Mesenchymal stem cell (in vitro differentiated cells and primary cell): ENCODE measurements at regions not wholly inside any gene's neighbourhood (a gene's known extent, or its start where the extent isn't known, plus 50 kb on each side); places are given as distances from the start of the nearest gene placed in this dataset.

Experiments used
- DNase-seq: peaks from one replicate; pipeline ENCODE4 v3.0.0-alpha.2; 2013
- H2AFZ ChIP-seq: one replicate; pipeline ENCODE4 v1.6.1; 2013; ENCODE audit warnings: low read depth, mild to moderate bottlenecking, control low read depth, inconsistent platforms, low read length, moderate library complexity
- H2AK5ac ChIP-seq: 2 replicates; pipeline ENCODE4 v1.6.1; 2013; ENCODE audit warnings: low read length, moderate library complexity, mild to moderate bottlenecking, inconsistent platforms; ENCODE audit not compliant: severe bottlenecking
- H2BK120ac ChIP-seq: one replicate; pipeline ENCODE4 v1.6.1; 2013; ENCODE audit warnings: low read depth, mild to moderate bottlenecking, inconsistent platforms, low read length, moderate library complexity
- H2BK12ac ChIP-seq, 2 experiments: one replicate each; pipeline ENCODE4 v1.6.1; 2013; ENCODE audit warnings: inconsistent platforms in 2 of 2, low read length in 2 of 2, mild to moderate bottlenecking in 2 of 2, moderate library complexity in 2 of 2, control low read depth in 1 of 2
- H2BK15ac ChIP-seq: one replicate; pipeline ENCODE4 v1.6.1; 2013; ENCODE audit warnings: mild to moderate bottlenecking, low read depth, inconsistent platforms; ENCODE audit not compliant: poor library complexity, severe bottlenecking
- H2BK5ac ChIP-seq: 2 replicates; pipeline ENCODE4 v1.6.1; 2013; ENCODE audit warnings: low read depth, mild to moderate bottlenecking, low read length, control low read depth, inconsistent platforms; ENCODE audit not compliant: poor library complexity, severe bottlenecking
- H3K14ac ChIP-seq, 2 experiments: one replicate each; pipeline ENCODE4 v1.6.1; 2013; ENCODE audit warnings: inconsistent platforms in 2 of 2, low read length in 2 of 2, control low read depth in 1 of 2, mild to moderate bottlenecking in 1 of 2, moderate library complexity in 1 of 2
- H3K18ac ChIP-seq, 2 experiments: one replicate each; pipeline ENCODE4 v1.6.1; 2013; ENCODE audit warnings: inconsistent platforms in 2 of 2, low read length in 2 of 2, control low read depth in 1 of 2, low read depth in 1 of 2, mild to moderate bottlenecking in 1 of 2
- H3K23ac ChIP-seq, 2 experiments: one replicate each; pipeline ENCODE4 v1.6.1; 2013; ENCODE audit warnings: inconsistent platforms in 2 of 2, low read length in 2 of 2, mild to moderate bottlenecking in 2 of 2, moderate library complexity in 2 of 2, control low read depth in 1 of 2
- H3K27ac ChIP-seq: 2 replicates; pipeline ENCODE4 v1.5.1; 2013; ENCODE audit warnings: mild to moderate bottlenecking, moderate library complexity, low read length, control low read depth, inconsistent platforms; ENCODE audit not compliant: poor library complexity, severe bottlenecking
- H3K27me3 ChIP-seq, 2 experiments: 2 replicates each; pipeline versions ENCODE4 v1.6.1 to v1.7.0; 2013; ENCODE audit warnings: low read length in 2 of 2, mild to moderate bottlenecking in 2 of 2, moderate library complexity in 2 of 2, control low read depth in 1 of 2, inconsistent platforms in 1 of 2; ENCODE audit not compliant: control insufficient read depth in 1 of 2, insufficient read depth in 1 of 2
- H3K36me3 ChIP-seq, 2 experiments: 2 replicates each; pipeline versions ENCODE4 v1.6.1 to v1.7.0; 2013; ENCODE audit warnings: low read length in 2 of 2, control low read depth in 1 of 2, inconsistent platforms in 1 of 2, low read depth in 1 of 2, mild to moderate bottlenecking in 1 of 2; ENCODE audit not compliant: insufficient read depth in 2 of 2, control insufficient read depth in 1 of 2
- H3K4ac ChIP-seq, 2 experiments: one replicate each; pipeline ENCODE4 v1.6.1; 2013; ENCODE audit warnings: inconsistent platforms in 2 of 2, low read length in 2 of 2, mild to moderate bottlenecking in 2 of 2, moderate library complexity in 2 of 2, control low read depth in 1 of 2, low read depth in 1 of 2
- H3K4me1 ChIP-seq: 2 replicates; pipeline ENCODE4 v1.6.1; 2013; ENCODE audit warnings: low read depth, low read length, control low read depth; ENCODE audit not compliant: control insufficient read depth, insufficient read depth
- H3K4me2 ChIP-seq: 2 replicates; pipeline ENCODE4 v1.6.1; 2013; ENCODE audit warnings: low read length, mild to moderate bottlenecking, inconsistent platforms; ENCODE audit not compliant: poor library complexity, severe bottlenecking
- H3K4me3 ChIP-seq, 2 experiments: 2 replicates each; pipeline versions ENCODE4 v1.5.1 to v1.7.0; 2013; ENCODE audit warnings: low read length in 2 of 2, mild to moderate bottlenecking in 2 of 2, control low read depth in 1 of 2, low read depth in 1 of 2; ENCODE audit not compliant: insufficient read depth in 1 of 2
- H3K79me1 ChIP-seq: replicated peaks from 2 replicates; pipeline ENCODE4 v1.6.1; 2013; ENCODE audit warnings: mild to moderate bottlenecking, control low read depth, low read length, inconsistent platforms; ENCODE audit not compliant: poor library complexity, severe bottlenecking
- H3K9ac ChIP-seq: 2 replicates; pipeline ENCODE4 v1.7.0; 2013; ENCODE audit warnings: mild to moderate bottlenecking, low read length, moderate library complexity
- H3K9me3 ChIP-seq: 2 replicates; pipeline ENCODE4 v1.7.0; 2013; ENCODE audit warnings: mild to moderate bottlenecking, low read length; ENCODE audit not compliant: control insufficient read depth
- H4K8ac ChIP-seq: one replicate; pipeline ENCODE4 v1.6.1; 2013; ENCODE audit warnings: inconsistent platforms, mild to moderate bottlenecking, low read length, moderate library complexity
- H4K91ac ChIP-seq: one replicate; pipeline ENCODE4 v1.6.1; 2013; ENCODE audit warnings: mild to moderate bottlenecking, low read length, inconsistent platforms
- WGBS: methylation state at CpG from one replicate; pipeline ENCODE4 v1.1.7; 2013; ENCODE audit warnings: mixed read lengths; 5-methylcytosine and 5-hydroxymethylcytosine counted together

DNA sequence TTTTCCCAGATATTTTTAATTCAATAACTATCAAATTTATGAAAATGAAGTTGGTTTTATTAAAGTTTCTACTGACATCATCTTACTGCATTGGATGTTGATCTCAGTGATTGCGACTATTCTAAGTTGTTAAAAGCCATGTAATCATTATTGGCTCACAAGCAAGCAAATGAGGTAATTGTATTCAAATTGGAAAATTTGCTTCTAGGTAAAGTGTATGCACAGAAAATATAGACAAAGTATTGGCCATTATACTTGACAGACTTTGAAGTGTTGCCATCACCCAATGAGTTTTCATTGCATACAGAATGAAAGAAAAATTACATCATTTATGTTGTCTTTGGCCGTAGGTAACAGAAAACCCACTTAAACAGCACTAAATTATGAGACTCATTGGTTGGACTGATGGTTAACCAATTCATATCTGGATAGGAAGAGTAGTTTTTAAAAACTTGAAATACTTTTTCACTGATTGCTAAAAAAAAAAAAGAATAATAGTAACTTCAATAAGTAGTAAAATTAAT, 299.2 kb downstream of the USP25 start:
- H3K4me1 ChIP-seq = no peaks in the 10 kb centered on the region
- H2BK5ac ChIP-seq = no peak overlapping the region
- H2BK12ac ChIP-seq = no peak overlapping the region
- no peak overlapping the region for H4K91ac ChIP-seq
- H3K4ac ChIP-seq = no peak overlapping the region
- no peaks in the 10 kb centered on the region for H3K79me1 ChIP-seq
- no peak overlapping the region for H2BK15ac ChIP-seq
- 86% methylated on average over 1 of the region's 2 CpGs for WGBS
- no peak overlapping the region for H4K8ac ChIP-seq
- no peaks in the 10 kb centered on the region for H3K36me3 ChIP-seq
- H3K9me3 ChIP-seq = no peaks in the 10 kb centered on the region
- no peak overlapping the region for H3K4me3 ChIP-seq
- H3K18ac ChIP-seq = no peak overlapping the region
- no peak overlapping the region for H3K9ac ChIP-seq
- H3K27ac ChIP-seq = no peak overlapping the region
- no peak overlapping the region for H2AFZ ChIP-seq
- H3K4me2 ChIP-seq = no peak overlapping the region
- no peak overlapping the region for H3K14ac ChIP-seq
- H3K27me3 ChIP-seq = no peaks in the 10 kb centered on the region
- H2BK120ac ChIP-seq = no peak overlapping the region
- no peak for DNase-seq
- no peak overlapping the region for H2AK5ac ChIP-seq
- H3K23ac ChIP-seq = no peak overlapping the region

DNA sequence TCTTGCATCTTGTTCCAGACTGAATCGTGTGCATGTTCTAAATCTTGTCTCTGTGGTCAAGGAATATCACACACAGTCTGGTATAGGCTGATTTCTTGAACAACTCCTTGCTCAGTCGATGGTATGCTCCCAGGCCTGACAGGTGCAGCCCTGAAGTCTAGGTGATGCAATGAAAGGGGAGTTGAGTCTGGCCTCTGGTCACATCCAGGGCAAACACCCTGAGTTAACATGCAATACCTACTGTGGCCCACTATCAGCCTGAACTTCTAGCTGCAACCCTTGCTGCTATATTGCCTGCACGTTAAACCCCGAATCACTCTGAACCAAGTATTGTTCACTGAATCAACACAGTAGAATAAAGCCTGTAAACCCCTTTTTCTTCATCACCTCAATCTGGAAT, 303.4 kb downstream of the USP25 start:
- Histone ChIP-seq H3K9me3 (no peaks in the 10 kb centered on the region), H3K79me1 (no peaks in the 10 kb centered on the region), H4K8ac (no peak overlapping the region), H3K27ac (no peak overlapping the region), H3K36me3 (no peaks in the 10 kb centered on the region), H3K4me1 (no peaks in the 10 kb centered on the region), H3K18ac (no peak overlapping the region), H4K91ac (no peak overlapping the region), H2BK120ac (no peak overlapping the region), H3K4ac (no peak overlapping the region), H3K4me3 (no peak overlapping the region), H3K23ac (no peak overlapping the region), H3K14ac (no peak overlapping the region), H2BK15ac (no peak overlapping the region), H3K27me3 (no peaks in the 10 kb centered on the region), H3K4me2 (no peak overlapping the region), H2BK12ac (no peak overlapping the region), H3K9ac (no peak overlapping the region), H2AFZ (no peak overlapping the region), H2BK5ac (no peak overlapping the region), H2AK5ac (no peak overlapping the region)
- DNase-seq = no peak
- WGBS = 88% methylated on average over 4 of the region's 4 CpGs

DNA sequence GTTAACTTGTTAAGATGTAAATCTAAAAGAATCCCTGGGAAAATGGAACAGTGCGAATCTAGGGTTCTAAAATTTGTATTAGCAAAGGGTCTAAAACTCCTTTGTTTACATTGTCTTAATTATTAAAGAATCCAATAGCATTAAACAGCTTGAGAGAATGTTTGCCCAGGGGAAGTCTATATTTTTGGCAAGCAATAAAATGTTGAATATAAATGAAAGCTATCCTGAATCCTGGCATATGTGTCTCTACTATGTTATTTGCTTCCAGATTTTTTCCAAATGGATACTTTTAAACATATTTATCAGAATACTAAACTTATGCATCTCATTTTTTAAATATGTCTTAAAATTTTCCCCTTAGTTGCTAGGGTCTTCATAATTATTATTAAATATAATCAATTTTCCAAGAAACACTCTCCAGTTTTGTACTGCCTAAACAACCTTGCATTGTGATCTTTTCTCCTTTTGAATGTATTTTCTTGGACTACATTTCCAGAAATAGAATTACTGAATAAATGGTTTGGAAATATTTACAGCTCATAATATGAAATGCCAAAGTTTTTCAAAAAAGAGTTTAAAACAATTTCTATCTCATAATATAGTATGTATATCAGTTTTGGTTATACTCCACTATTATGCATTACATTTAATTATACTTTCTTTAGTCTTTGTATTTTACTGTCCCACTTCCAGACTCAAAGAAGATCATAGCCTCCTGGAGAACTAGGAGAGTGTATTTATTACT, 304.8 kb downstream of the USP25 start:
- no peak overlapping the region for H2BK120ac ChIP-seq
- no peak overlapping the region for H3K23ac ChIP-seq
- H3K9me3 ChIP-seq = peaks cover 1% of the 10 kb centered on the region
- no peaks in the 10 kb centered on the region for H3K36me3 ChIP-seq
- H3K4me1 ChIP-seq = no peaks in the 10 kb centered on the region
- H2AK5ac ChIP-seq = no peak overlapping the region
- H2AFZ ChIP-seq = no peak overlapping the region
- H4K91ac ChIP-seq = no peak overlapping the region
- no peaks in the 10 kb centered on the region for H3K27me3 ChIP-seq
- H2BK15ac ChIP-seq = no peak overlapping the region
- no peak overlapping the region for H3K27ac ChIP-seq
- no peak overlapping the region for H3K4ac ChIP-seq
- no peak overlapping the region for H3K9ac ChIP-seq
- no peak overlapping the region for H2BK5ac ChIP-seq
- H3K18ac ChIP-seq = no peak overlapping the region
- H3K79me1 ChIP-seq = no peaks in the 10 kb centered on the region
- H4K8ac ChIP-seq = no peak overlapping the region
- no peak overlapping the region for H2BK12ac ChIP-seq
- no CpG with 5 or more reads among the region's 1 CpG for WGBS
- no peak overlapping the region for H3K4me3 ChIP-seq
- H3K4me2 ChIP-seq = no peak overlapping the region
- DNase-seq = no peak
- no peak overlapping the region for H3K14ac ChIP-seq

GRCh38 chr21:16037421-16037955, 307.7 kb downstream of the USP25 start:
- H2BK120ac ChIP-seq = no peak overlapping the region
- H3K27me3 ChIP-seq = no peaks in the 10 kb centered on the region
- H3K27ac ChIP-seq = no peak overlapping the region
- H2AFZ ChIP-seq = no peak overlapping the region
- no peak overlapping the region for H3K4me3 ChIP-seq
- no peak overlapping the region for H2BK12ac ChIP-seq
- no peak overlapping the region for H3K18ac ChIP-seq
- no peak overlapping the region for H3K23ac ChIP-seq
- H3K14ac ChIP-seq = no peak overlapping the region
- no peak overlapping the region for H3K4ac ChIP-seq
- no peak overlapping the region for H3K4me2 ChIP-seq
- no peak overlapping the region for H2BK5ac ChIP-seq
- no peak overlapping the region for H2AK5ac ChIP-seq
- H3K9me3 ChIP-seq = peaks cover 13% of the 10 kb centered on the region
- H3K36me3 ChIP-seq = no peaks in the 10 kb centered on the region
- no peak overlapping the region for H3K9ac ChIP-seq
- 95% methylated on average over 5 of the region's 5 CpGs for WGBS
- no peak overlapping the region for H4K91ac ChIP-seq
- H3K4me1 ChIP-seq = no peaks in the 10 kb centered on the region
- no peak for DNase-seq
- no peak overlapping the region for H4K8ac ChIP-seq
- no peaks in the 10 kb centered on the region for H3K79me1 ChIP-seq
- no peak overlapping the region for H2BK15ac ChIP-seq
